ENCODE measurements at regions not wholly inside any gene's neighbourhood (a gene's known extent, or its start where the extent isn't known, plus 50 kb on each side); places are given as distances from the start of the nearest gene placed in this dataset.

GRCh38 chr1:36588972-36589371 lies 106.3 kb upstream of the CSF3R start:
- BruUV-seq (replicated peaks), result no TSS peak
- POLR2A ChIA-PET (ENCODE audit: low non-redundant PET), result no interaction called here
- intact Hi-C loops (cut with micrococcal nuclease; ENCODE audit: unreplicated experiment), result no loop called here
- Histone ChIP-seq H3K36me3 (ENCODE audit: insufficient read depth, low read length, poor library complexity, severe bottlenecking) (no peaks in the 10 kb centered on the region), H3K9me3 (ENCODE audit: low read depth, low read length, poor library complexity, severe bottlenecking) (no peaks in the 10 kb centered on the region), H3K27me3 (replicated peaks; ENCODE audit: insufficient read depth, low read depth, low read length, poor library complexity) (peaks cover 60% of the 10 kb centered on the region), H3K27ac (ENCODE audit: low read depth, low read length, poor library complexity, severe bottlenecking) (no peak overlapping the region), H3K4me1 (ENCODE audit: insufficient read depth, low read length, poor library complexity, severe bottlenecking) (no peaks in the 10 kb centered on the region), H3K4me3 (ENCODE audit: low read depth, low read length, poor library complexity, severe bottlenecking) (no peak overlapping the region)
- no peak for DNase-seq (ENCODE audit: low spot score)
- TF ChIP-seq, protein P1, sequence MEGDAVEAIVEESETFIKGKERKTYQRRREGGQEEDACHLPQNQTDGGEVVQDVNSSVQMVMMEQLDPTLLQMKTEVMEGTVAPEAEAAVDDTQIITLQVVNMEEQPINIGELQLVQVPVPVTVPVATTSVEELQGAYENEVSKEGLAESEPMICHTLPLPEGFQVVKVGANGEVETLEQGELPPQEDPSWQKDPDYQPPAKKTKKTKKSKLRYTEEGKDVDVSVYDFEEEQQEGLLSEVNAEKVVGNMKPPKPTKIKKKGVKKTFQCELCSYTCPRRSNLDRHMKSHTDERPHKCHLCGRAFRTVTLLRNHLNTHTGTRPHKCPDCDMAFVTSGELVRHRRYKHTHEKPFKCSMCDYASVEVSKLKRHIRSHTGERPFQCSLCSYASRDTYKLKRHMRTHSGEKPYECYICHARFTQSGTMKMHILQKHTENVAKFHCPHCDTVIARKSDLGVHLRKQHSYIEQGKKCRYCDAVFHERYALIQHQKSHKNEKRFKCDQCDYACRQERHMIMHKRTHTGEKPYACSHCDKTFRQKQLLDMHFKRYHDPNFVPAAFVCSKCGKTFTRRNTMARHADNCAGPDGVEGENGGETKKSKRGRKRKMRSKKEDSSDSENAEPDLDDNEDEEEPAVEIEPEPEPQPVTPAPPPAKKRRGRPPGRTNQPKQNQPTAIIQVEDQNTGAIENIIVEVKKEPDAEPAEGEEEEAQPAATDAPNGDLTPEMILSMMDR (conservative IDR thresholded peaks at IDR 0.05; ENCODE audit: low read depth, low read length), result no peak
- TF ChIP-seq EZH2 (IDR thresholded peaks at IDR 0.05; ENCODE audit: borderline replicate concordance, low read depth, low read length, poor library complexity, severe bottlenecking), result no peak
- CTCF ChIA-PET, result interaction anchor here (1.0 kb wide), 1 partner anchor 13 kb away, joined by 3 read pairs; no protein-coding TSS in a partner anchor

DNA sequence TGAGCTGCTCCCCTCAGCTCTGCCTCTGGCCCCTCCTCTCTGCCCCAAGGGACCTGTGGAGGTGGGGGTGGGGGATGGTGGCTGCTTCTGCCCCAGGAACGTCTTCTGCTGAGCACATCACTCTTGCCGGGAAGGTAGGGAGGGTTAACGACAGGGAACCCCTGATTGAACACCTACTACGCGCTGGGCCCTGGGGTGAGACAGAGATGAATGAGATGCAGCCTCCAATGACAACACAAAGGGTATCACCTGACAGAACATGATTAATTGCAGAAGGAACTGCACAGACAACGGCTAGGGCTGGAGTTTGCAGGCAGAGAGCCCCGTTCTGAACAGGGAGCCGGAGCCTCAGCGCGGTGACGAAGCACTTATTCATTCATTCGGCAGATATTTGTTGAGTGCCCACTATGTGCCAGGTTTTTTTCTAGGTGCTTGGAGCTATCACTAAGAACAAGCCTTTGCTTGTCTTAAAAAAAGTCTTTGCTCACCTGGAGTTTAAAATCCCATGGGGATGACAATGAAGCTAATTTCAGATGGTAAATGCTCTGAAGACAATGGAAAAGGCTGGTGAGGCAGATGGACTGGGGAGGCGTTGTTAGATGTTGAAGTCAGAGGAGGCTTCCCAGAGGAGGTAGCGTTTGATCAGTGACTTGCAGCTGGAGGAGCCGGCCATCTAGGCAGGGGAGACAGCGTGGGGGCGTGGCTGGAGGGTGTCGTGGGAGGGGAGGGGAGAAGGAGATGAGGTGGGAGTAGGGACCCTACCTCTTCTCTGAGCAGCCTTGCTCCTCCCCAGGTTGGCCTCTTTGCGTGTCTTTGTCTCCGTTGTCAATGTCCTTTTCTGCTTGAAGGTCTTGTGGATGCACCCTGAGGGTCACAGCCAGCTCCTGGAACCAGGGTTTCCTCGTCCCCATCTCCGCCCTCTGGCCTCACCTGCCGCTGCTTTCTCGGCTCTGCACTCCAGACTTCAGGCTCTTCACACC lies 103.1 kb upstream of the CSF3R start:
- POLR2A ChIA-PET (ENCODE audit: low non-redundant PET), result no interaction called here
- TF ChIP-seq, protein P1 (conservative IDR thresholded peaks at IDR 0.05; ENCODE audit: low read depth, low read length), result no peak
- Histone ChIP-seq H3K27ac (ENCODE audit: low read depth, low read length, poor library complexity, severe bottlenecking) (no peak overlapping the region), H3K9me3 (ENCODE audit: low read depth, low read length, poor library complexity, severe bottlenecking) (no peaks in the 10 kb centered on the region), H3K4me3 (ENCODE audit: low read depth, low read length, poor library complexity, severe bottlenecking) (no peak overlapping the region), H3K27me3 (replicated peaks; ENCODE audit: insufficient read depth, low read depth, low read length, poor library complexity) (peaks cover 37% of the 10 kb centered on the region), H3K4me1 (ENCODE audit: insufficient read depth, low read length, poor library complexity, severe bottlenecking) (no peaks in the 10 kb centered on the region), H3K36me3 (ENCODE audit: insufficient read depth, low read length, poor library complexity, severe bottlenecking) (no peaks in the 10 kb centered on the region)
- BruUV-seq (replicated peaks), result no TSS peak
- CTCF ChIA-PET, result interaction anchor here (1.1 kb wide), 1 partner anchor 10 kb away, joined by 3 read pairs; no protein-coding TSS in a partner anchor
- intact Hi-C loops (cut with micrococcal nuclease; ENCODE audit: unreplicated experiment), result no loop called here
- DNase-seq (ENCODE audit: low spot score), result peak; percentile 9

GRCh38 chr1:36584874-36585453 lies 102.3 kb upstream of the CSF3R start:
- no peaks in the 10 kb centered on the region for H3K4me1 ChIP-seq (ENCODE audit: insufficient read depth, low read length, poor library complexity, severe bottlenecking)
- peaks cover 30% of the 10 kb centered on the region for H3K27me3 ChIP-seq (replicated peaks; ENCODE audit: insufficient read depth, low read depth, low read length, poor library complexity)
- no peak overlapping the region for H3K4me3 ChIP-seq (ENCODE audit: low read depth, low read length, poor library complexity, severe bottlenecking)
- TF ChIP-seq, protein P1 (conservative IDR thresholded peaks at IDR 0.05; ENCODE audit: low read depth, low read length), result no peak
- TF ChIP-seq EZH2 (IDR thresholded peaks at IDR 0.05; ENCODE audit: borderline replicate concordance, low read depth, low read length, poor library complexity, severe bottlenecking), result no peak
- no peaks in the 10 kb centered on the region for H3K9me3 ChIP-seq (ENCODE audit: low read depth, low read length, poor library complexity, severe bottlenecking)
- POLR2A ChIA-PET (ENCODE audit: low non-redundant PET), result no interaction called here
- intact Hi-C loops (cut with micrococcal nuclease; ENCODE audit: unreplicated experiment), result no loop called here
- CTCF ChIA-PET, result interaction anchor here (0.6 kb wide), 1 partner anchor 9 kb away, joined by 3 read pairs; no protein-coding TSS in a partner anchor
- no peak overlapping the region for H3K27ac ChIP-seq (ENCODE audit: low read depth, low read length, poor library complexity, severe bottlenecking)
- no peaks in the 10 kb centered on the region for H3K36me3 ChIP-seq (ENCODE audit: insufficient read depth, low read length, poor library complexity, severe bottlenecking)
- no peak for DNase-seq (ENCODE audit: low spot score)
- BruUV-seq (replicated peaks), result no TSS peak

Data from A673 (cell line).